Neuron (in vitro differentiated cells): ENCODE measurements at regions not wholly inside any gene's neighbourhood (a gene's known extent, or its start where the extent isn't known, plus 50 kb on each side); places are given as distances from the start of the nearest gene placed in this dataset.

Source experiments
- H2AFZ ChIP-seq: one replicate; pipeline ENCODE4 v1.6.1; 2013; ENCODE audit warnings: low read depth, mild to moderate bottlenecking, inconsistent platforms, low read length, moderate library complexity
- H3K27me3 ChIP-seq: one replicate; pipeline ENCODE4 v1.6.1; 2013; ENCODE audit warnings: low read length; ENCODE audit not compliant: insufficient read depth
- H3K36me3 ChIP-seq: one replicate; pipeline ENCODE4 v1.6.1; 2013; ENCODE audit warnings: low read length; ENCODE audit not compliant: insufficient read depth
- H3K4me1 ChIP-seq: one replicate; pipeline ENCODE4 v1.6.1; 2013; ENCODE audit warnings: low read length; ENCODE audit not compliant: insufficient read depth
- H3K4me3 ChIP-seq: 2 replicates; pipeline ENCODE4 v1.5.1; 2013; ENCODE audit warnings: mild to moderate bottlenecking, low read length, moderate library complexity
- H3K9me3 ChIP-seq: one replicate; pipeline ENCODE4 v1.6.1; 2013; ENCODE audit warnings: low read length

- H2AFZ ChIP-seq: peak overlapping the region; percentile 69
These were observed 1116.7 kb upstream of the SEMA6A start for GRCh38 chr5:117691081-117691870.

GRCh38 chr5:117690612-117691011 lies 1116.0 kb upstream of the SEMA6A start:
- Histone ChIP-seq H2AFZ (peak overlapping the region; percentile 69), H3K27me3 (no peaks in the 10 kb centered on the region), H3K9me3 (no peaks in the 10 kb centered on the region), H3K36me3 (no peaks in the 10 kb centered on the region), H3K4me1 (no peaks in the 10 kb centered on the region), H3K4me3 (no peak overlapping the region)

More at GRCh38 chr5:117691081-117691870, 1116.7 kb upstream of the SEMA6A start:
- no peak overlapping the region for H3K4me3 ChIP-seq
- H3K36me3 ChIP-seq: no peaks in the 10 kb centered on the region
- H3K27me3 ChIP-seq: no peaks in the 10 kb centered on the region
- no peaks in the 10 kb centered on the region for H3K4me1 ChIP-seq
- H3K9me3 ChIP-seq: no peaks in the 10 kb centered on the region

- H2AFZ ChIP-seq: no peak overlapping the region
- H3K27me3 ChIP-seq: no peaks in the 10 kb centered on the region
- peaks cover 9% of the 10 kb centered on the region for H3K4me1 ChIP-seq
- no peak overlapping the region for H3K4me3 ChIP-seq
- no peaks in the 10 kb centered on the region for H3K36me3 ChIP-seq
- H3K9me3 ChIP-seq: no peaks in the 10 kb centered on the region
These were observed 1112.3 kb upstream of the SEMA6A start for GRCh38 chr5:117686926-117687325.

- Histone ChIP-seq H2AFZ (no peak overlapping the region), H3K27me3 (no peaks in the 10 kb centered on the region), H3K4me3 (no peak overlapping the region), H3K9me3 (no peaks in the 10 kb centered on the region), H3K36me3 (no peaks in the 10 kb centered on the region), H3K4me1 (peaks cover 13% of the 10 kb centered on the region)
These were observed 1107.8 kb upstream of the SEMA6A start for GRCh38 chr5:117682416-117682815.

GRCh38 chr5:117681431-117682254 lies 1107.0 kb upstream of the SEMA6A start:
- Histone ChIP-seq H3K4me3 (no peak overlapping the region), H3K27me3 (no peaks in the 10 kb centered on the region), H3K9me3 (no peaks in the 10 kb centered on the region), H3K36me3 (no peaks in the 10 kb centered on the region), H2AFZ (no peak overlapping the region), H3K4me1 (peaks cover 13% of the 10 kb centered on the region)

DNA sequence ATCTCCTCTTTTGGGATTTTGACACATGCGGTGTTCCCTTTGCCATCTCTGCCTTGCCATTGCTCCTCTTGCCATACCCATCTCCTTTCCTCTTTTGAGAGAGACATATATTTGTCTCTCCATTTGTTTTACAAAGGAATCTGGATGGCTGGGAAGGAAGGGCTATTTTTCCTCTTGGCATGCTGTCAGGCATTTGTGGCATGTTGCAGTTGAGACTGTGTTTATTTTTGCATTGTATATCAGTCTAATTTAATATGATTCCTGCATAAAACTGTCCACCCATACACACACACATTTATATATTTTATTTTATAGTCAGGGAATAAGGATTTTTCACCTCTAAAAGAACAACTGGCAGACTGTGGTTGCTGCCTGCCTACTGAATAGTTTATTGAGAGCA lies 1105.8 kb upstream of the SEMA6A start:
- peaks cover 13% of the 10 kb centered on the region for H3K4me1 ChIP-seq
- H3K9me3 ChIP-seq: no peaks in the 10 kb centered on the region
- H3K36me3 ChIP-seq: no peaks in the 10 kb centered on the region
- no peak overlapping the region for H3K4me3 ChIP-seq
- H3K27me3 ChIP-seq: no peaks in the 10 kb centered on the region
- H2AFZ ChIP-seq: no peak overlapping the region

- Histone ChIP-seq H3K4me3 (no peak overlapping the region), H3K4me1 (peaks cover 13% of the 10 kb centered on the region), H2AFZ (no peak overlapping the region), H3K36me3 (no peaks in the 10 kb centered on the region), H3K9me3 (no peaks in the 10 kb centered on the region), H3K27me3 (no peaks in the 10 kb centered on the region)
These were observed 1104.4 kb upstream of the SEMA6A start for GRCh38 chr5:117679046-117679445.

- Histone ChIP-seq H2AFZ (peak overlapping the region; percentile 26), H3K9me3 (no peaks in the 10 kb centered on the region), H3K36me3 (no peaks in the 10 kb centered on the region), H3K4me1 (no peaks in the 10 kb centered on the region), H3K27me3 (no peaks in the 10 kb centered on the region), H3K4me3 (no peak overlapping the region)
These were observed 1101.0 kb upstream of the SEMA6A start for GRCh38 chr5:117675646-117676045.

GRCh38 chr5:117671551-117671950 lies 1096.9 kb upstream of the SEMA6A start:
- H2AFZ ChIP-seq: no peak overlapping the region
- H3K36me3 ChIP-seq: no peaks in the 10 kb centered on the region
- no peak overlapping the region for H3K4me3 ChIP-seq
- no peaks in the 10 kb centered on the region for H3K9me3 ChIP-seq
- no peaks in the 10 kb centered on the region for H3K27me3 ChIP-seq
- H3K4me1 ChIP-seq: peaks cover 3% of the 10 kb centered on the region

GRCh38 chr5:117667105-117667504 lies 1092.5 kb upstream of the SEMA6A start:
- H3K27me3 ChIP-seq: no peaks in the 10 kb centered on the region

DNA sequence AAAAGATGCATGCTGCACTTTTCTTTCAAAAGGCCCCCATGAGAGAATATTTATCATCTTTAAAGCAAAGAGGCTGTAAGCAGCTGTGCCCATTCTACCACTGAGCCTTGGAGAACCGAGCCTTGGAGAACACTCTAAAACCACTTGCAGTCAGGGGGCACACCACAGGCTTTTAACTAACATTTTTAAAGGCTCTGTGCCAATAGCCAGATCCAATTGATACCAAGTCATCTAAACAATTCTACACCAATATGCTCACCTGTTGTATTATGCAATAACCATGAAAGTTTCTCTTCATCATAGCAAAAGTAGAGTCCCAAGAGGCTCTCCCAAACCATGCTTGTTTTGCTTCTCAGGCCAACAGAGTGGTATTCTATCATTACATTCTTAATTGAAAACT lies 1090.5 kb upstream of the SEMA6A start:
- Histone ChIP-seq H3K4me1 (peaks cover 11% of the 10 kb centered on the region), H3K9me3 (no peaks in the 10 kb centered on the region), H3K36me3 (no peaks in the 10 kb centered on the region), H3K4me3 (no peak overlapping the region), H2AFZ (no peak overlapping the region), H3K27me3 (no peaks in the 10 kb centered on the region)

More at GRCh38 chr5:117667105-117667504, 1092.5 kb upstream of the SEMA6A start:
- peaks cover 11% of the 10 kb centered on the region for H3K4me1 ChIP-seq
- no peak overlapping the region for H2AFZ ChIP-seq
- no peaks in the 10 kb centered on the region for H3K36me3 ChIP-seq
- no peak overlapping the region for H3K4me3 ChIP-seq
- H3K9me3 ChIP-seq: no peaks in the 10 kb centered on the region

DNA sequence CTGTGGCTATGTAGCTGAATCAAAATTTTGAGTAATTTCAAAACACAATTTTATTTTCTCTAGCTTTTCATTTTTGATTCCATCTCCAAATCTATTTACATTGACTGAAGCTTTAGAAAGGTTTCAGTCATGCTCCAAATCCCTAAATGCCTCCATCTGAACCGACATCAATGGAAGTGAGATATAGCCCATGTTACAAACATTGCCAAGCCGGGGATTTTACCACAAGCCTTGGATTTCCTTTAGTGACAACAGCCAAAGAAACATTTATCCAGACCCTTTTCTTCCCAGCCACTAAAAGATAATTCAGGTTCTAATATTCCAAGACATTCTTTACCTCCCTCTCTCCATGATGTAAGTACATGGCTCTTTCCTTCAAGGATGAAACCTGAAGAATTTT lies 1087.7 kb upstream of the SEMA6A start:
- no peaks in the 10 kb centered on the region for H3K9me3 ChIP-seq
- H3K4me3 ChIP-seq: no peak overlapping the region
- H3K36me3 ChIP-seq: no peaks in the 10 kb centered on the region
- no peaks in the 10 kb centered on the region for H3K27me3 ChIP-seq
- peaks cover 11% of the 10 kb centered on the region for H3K4me1 ChIP-seq
- no peak overlapping the region for H2AFZ ChIP-seq

DNA sequence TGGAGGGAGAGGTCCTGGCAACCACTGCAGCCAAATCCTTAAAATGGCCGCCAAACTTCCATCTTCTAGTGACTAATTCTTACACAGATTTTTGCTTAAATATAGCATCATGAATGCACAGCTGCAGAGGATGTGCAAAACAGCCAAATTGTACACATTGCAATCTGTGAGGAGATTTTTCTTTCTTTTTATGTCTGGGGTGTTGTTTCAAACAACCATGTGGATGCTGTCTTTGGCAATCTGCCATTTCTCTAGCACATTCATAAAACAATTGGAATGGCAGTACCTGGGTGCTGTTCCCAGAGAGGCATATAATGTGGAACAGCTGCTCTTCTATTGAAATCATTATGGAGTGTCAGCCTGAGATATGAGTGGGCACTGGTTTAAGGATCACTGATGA lies 1082.9 kb upstream of the SEMA6A start:
- no peak overlapping the region for H3K4me3 ChIP-seq
- H3K27me3 ChIP-seq: no peaks in the 10 kb centered on the region
- H3K9me3 ChIP-seq: no peaks in the 10 kb centered on the region
- H2AFZ ChIP-seq: peak overlapping the region; percentile 67
- no peaks in the 10 kb centered on the region for H3K4me1 ChIP-seq
- H3K36me3 ChIP-seq: no peaks in the 10 kb centered on the region
